Stimulated activated CD4-positive, alpha-beta T cell treated with anti-CD3 and anti-CD28 coated beads, TNF-alpha, amount 100 ng/mL, for 24 hours (primary cell): ENCODE measurements at regions not wholly inside any gene's neighbourhood (a gene's known extent, or its start where the extent isn't known, plus 50 kb on each side); places are given as distances from the start of the nearest gene placed in this dataset.
"Not testable (repeated sequence)": the region's sequence is repeated elsewhere in the genome, so short reads cannot be mapped to it uniquely, and the experiment has no call there.

Experiments
- DNase-seq, 3 experiments: peaks; one replicate each; pipeline ENCODE4 v3.0.0-alpha.2; 2020; ENCODE audit warnings: low read depth in 3 of 3

DNA sequence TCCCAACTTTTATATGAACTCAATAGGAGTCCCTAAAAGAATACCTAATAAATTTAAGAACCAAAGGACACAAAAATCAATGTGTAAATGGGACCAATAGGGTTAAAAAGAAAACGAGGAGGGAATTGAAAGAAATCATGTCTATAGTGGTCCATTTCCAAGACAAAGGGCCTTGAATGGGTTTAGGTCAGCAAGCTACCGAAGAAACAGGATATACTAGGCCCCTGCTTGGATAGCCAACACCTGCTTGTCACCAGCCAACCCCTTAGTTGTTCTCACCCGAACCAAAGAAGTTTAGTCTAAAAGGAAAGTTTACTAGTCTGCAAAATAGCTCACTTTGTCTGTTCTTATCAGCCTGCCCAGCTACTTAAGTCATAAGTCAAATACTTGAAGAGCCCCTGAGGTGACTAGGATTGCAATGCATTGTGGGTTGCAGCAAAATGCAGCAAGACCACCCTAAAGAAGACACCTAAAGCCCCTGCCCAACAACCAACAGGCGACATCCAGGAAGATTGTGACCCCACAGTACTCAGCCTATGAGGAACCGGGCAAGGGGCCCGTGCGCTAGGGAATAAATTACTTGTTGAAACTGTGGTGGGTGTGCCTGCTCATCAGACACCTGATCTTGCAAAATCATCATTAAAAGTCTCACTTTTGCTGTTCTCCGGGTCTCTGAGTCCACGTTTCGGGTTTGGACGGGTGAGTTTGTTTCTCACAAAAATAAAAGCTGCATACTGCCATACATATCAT is 183.9 kb upstream of the PPP1R26 start:
- DNase-seq = no peak

DNA sequence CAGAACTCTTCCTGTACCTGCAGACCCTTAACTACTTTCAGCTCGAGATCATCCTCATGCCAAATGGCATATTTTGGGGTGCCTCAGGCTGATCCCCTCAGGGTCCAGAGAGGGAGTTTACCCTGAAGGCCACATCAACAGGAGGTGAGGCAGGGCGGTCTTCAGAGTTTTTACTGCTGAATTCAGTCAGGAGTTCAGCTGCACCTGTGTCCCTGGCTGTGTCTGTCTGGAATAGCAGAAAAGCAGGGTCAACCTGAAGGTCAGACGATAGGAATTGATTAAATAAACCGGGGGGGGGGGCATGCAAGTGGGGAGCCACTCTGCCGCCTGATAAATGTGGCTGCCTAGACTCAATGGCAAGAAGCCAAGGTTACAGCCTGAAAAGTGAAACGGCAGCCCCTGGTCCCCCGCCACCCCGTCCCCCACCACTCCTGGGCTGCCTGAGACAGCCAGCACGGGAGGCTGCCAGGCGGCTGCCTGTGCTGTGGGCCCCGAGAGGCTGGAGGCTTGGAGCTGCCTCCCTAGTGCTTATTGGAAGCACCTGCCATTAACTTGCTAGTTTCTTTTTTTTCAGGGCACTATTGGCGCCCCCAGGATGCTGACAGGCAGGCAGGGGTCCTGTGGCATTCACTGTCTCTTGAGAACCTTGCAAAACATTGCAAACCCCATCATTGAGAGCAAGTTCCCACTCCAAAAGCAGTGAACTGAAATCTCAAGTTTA is 182.7 kb upstream of the PPP1R26 start:
- no peak for DNase-seq

DNA sequence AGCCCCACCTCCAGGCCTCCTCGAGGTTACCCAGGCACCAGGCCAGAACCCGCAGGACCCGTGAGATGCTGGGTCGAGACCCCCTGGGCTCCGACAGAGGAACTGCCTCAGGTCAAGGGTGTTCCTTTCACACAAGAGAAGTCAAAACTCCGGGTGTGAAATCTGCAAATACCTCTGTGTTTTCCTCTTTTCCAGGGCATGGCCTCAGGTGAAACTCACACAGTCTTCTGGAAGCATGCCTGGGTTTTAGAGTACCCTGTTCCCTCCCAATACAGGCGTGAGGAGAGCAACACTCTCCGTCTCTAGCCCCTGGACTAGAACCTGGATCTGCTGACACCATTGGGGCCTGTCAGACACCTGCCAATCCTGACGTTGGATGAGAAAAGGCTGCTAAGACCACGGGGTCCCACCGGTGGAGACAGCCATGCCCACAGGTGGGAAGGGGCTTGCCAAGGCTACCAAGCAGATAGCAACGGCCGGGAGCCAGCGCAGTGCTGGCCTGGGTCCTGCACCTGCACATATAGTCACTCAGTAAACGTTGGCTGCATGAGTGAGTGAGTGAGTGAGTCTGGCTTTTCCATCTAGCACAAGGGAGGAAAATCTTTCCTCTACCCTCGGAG is 182.0 kb upstream of the PPP1R26 start:
- no peak for DNase-seq

DNA sequence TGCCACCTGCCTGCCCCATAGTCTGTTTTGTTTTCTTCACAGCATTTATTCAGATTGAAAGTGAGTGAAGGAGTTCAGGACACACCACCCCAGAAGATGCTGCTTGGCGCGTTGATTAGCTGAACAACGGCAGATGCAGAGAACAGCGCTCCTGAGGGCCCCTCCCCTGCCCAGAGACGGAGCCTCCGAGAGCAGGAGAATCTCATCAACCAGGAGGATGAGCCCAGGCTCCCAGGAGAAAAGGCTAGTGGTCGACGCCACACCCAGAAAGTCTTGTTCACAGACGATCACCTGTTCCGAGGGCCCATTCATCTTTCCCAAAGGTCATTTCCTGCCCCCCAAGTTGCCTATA is 180.4 kb upstream of the PPP1R26 start:
- DNase-seq = no peak

DNA sequence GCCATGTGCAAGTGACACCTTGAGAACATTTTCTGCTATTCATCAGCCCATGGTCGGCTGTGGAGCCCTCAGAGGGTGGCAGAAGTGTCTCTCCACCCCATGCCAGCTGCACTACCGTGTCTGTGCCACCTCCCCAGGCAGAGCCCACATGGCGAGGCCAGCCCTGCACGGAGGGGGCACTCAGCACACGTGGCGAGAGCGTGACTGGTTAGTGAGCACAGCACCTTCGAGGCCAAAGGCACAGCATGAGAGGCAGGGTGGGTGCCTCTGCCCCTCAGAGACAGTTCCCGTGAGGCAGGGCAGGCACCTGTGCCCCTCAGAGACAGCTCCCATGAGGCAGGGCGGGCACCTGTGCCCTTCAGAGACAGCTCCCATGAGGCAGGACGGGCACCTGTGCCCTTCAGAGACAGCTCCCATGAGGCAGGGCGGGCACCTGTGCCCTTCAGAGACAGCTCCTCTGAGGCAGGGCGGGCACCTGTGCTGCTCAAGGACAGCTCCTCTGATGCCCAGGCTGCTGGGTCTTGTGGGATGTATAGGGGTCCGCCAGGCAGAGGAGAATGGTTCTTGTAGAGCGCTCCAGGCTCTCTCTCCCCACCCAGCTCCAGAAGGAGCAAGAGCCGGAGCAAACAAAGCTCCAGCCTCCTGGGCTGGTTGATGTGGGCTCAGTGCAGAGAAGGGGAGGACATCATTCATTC is 179.8 kb upstream of the PPP1R26 start:
- no peak for DNase-seq

DNA sequence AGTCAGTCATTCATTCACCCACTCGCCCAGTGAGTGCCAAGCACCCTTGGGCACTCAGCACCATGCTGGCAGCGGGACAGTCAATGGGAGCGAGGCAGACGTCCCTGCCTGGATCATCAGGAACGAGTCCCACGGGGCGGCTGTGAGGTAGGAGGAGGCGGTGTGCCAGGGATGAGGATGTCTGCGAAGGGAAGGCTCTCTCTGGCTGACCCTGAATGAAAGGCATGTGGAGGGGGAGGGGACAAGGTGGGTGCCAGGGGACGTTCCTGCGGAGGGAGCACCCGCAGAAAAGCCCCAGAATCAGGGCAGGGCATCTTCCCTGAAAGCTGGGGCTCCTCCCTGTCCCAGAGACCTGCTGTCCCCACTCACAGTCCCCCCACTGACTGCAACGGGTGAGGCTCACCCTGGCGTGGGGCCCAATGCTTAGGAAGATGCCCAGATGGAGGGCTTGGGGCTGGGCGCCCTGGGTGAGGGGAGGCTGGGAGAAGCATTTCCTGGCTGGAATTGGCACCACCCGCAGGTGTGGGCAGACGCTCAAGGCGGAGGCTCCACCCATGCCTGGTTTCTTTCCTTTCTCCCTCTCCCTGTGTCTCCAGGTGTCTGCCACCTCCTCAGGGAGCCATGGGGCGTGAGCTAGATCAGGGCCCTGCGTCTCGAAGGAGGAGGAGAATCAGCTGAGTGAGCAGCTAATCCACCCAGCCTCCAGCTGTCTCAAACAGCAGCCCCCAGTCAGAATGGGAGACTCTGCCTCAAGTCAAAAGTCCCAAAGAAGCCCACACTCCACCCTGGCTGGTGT is 179.0 kb upstream of the PPP1R26 start:
- no peak for DNase-seq

DNA sequence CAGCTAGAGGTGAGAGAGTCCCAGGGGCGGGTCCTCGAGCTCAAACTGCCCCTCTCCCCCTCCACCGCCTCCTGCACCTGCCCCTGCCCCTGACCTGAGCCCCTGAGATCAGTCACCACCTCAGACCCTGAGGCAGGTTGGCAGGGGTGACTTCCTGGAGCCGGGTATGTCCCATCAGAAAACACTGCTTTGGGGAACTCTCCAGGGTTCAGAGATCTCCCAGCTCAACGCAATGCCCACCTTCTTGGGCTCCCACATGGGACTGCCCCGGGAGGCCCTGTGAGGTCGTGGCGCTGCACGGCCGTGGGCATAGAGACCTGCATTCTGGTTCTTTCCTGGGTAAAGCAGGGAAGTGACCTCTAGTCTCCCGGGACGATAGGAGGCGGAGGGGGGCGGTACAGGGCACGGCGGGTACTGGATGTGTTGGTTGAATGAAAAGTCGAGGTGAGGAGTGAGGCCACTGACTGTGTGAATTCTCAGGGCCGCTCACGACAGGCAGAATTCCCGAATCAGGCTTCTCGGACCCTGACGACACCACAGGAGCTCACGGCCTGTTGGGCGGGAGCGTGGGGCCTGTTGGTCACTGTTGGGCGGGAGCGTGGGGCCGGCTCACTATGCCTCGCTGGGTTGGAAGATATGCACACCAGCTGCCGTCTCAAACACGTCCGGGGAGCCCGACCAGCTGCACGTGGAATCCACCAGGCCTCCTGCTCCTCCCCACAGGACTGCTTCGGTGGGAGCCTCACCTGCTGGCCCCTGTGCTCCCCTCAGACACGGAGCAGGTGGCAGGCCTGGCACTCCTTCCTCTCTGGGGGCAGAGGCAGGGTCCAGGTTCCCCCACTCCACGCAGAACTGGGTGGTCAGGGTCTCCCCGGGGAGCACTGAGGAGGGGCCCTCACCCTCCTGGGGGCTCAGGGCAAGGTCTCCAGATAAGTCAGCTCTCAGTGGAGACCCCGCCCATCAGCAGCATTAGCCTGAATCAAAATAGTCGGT is 178.0 kb upstream of the PPP1R26 start:
- DNase-seq = no peak

DNA sequence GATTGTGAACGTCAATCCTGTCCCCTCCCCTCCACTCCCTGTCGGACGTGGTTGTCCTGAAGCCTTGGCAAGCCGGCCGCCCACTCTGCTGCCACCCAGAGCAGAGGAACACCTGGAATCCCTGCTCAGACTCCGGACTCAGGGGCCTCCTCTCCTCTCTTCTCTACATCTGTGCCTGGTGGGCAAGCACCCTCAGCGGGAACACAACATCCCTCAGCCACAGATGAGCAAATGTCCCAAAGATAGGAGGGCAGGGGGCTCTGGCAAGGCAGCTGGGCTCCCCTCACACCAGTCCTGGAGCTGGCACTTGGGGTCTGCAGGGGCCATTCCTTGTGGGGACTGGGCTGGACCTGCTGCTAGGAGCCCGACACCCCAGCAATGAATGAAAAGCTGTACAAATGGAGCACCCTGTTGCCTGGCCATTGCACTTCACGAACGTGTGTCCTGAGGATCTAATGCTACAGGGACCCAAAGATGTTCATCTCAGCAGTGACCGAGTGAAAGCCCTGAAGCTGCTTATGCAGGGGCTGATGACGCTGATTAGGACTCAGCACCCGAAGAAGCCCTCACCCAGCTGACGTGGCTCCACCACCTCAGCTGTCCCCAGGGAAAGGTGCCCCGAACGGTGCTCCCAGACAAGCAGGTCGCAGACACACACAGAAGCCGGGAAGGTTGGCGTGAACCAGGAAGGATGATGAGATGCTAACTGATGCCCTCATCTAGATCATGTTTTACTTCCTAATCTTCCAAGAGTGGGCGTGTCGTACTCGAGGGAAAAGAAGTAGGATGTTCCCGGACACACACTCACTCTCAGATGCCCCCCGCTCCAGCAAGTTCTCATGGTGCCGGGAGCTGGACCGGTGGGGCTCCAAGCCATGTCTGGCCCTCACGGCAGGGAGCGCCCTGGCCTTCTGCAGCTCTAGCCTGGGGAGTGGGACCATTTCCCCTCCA is 177.0 kb upstream of the PPP1R26 start:
- DNase-seq = no peak

DNA sequence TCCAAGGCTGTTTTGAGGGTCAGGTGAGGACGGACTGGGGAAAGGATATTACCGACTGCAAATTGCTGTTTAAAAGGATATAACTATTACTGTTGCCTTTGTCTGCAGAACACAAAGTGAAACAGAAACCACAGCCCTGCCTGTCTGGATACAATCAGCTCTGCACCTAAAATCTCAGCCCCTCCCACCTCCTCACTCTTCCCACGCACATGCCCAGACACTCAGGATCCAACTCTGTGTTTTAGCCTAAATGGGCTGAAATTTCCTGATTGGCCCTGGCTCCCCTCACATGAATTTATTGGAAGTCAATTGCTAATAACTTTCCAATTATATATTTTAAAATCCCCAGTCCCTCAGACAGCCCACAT is 176.3 kb upstream of the PPP1R26 start:
- no peak for DNase-seq

DNA sequence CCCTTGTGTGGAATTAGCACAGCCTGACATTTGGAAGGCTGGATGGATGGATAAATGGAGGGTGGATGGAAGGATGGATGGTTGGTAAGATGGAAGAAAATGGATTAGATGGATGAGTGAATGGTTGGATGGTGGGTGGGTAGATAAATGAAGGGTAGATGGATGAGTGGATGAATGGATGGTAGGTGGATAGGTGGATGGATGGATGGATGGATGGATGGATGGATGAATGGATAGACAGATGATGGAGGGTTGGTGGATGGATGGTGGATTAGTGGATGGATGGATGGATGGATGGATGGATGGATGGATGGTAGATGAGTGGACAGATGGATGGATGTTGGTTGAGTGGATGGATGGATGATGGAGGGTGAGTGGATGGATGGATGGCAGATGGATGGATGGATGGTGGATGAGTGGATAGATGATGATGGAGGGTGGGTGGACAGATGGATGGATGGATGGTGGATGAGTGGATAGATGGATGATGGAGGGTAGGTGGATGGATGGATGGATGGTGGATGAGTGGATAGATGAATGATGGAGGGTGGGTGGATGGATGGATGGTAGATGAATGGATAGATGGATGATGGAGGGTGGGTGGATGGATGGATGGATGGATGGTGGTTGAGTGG is 175.6 kb upstream of the PPP1R26 start:
- no peak for DNase-seq

DNA sequence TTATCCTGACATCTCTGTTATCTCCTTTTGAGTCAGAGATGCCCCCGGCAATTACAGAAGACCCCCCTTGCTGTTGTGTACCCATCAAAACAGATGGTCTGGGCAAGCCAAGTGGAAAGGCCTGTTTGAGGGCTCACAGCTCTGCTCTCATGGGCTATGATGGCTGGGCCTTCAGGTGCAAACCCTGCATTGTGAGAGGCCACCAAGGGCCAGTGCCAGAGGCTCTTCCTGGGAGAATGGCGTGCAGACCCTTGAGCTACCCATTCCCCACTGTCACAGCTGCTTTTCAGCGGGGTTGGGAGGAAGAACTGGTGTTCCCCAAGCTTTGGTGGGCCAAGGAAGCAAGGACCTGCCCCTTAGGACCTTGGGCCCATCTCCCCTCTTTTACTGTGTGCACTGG is 174.7 kb upstream of the PPP1R26 start:
- no peak for DNase-seq

DNA sequence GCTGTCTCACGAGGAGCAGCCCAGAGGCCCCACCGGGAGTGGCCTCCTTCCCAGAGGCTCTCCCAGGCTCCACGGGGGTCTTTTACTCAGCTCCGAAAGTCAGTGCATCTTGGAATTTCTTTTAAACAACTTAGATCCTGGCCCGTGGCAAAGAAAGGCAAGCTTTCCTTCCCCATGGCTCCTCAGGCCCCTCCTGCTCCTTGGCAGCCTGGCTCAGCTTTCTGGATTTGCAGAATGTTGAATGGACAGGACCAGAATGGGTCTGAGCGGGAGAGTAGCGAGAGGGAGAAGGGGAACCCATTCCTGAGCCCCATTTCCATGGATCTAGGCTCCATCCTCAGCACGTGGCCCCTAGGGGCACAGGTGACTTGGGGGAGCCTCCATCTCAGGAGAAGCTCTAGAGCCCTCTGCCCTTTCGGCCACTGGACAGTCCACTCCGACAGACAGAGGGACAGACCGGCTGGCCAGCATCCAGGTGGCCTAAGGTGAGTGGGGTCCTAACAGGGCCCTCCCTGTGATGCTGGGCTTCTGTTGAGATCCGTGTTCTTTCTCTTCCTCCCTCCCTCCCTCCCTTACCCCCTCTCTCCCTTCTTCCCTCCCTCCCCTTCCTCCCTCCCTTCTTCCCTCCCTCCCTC is 173.9 kb upstream of the PPP1R26 start:
- no peak for DNase-seq

DNA sequence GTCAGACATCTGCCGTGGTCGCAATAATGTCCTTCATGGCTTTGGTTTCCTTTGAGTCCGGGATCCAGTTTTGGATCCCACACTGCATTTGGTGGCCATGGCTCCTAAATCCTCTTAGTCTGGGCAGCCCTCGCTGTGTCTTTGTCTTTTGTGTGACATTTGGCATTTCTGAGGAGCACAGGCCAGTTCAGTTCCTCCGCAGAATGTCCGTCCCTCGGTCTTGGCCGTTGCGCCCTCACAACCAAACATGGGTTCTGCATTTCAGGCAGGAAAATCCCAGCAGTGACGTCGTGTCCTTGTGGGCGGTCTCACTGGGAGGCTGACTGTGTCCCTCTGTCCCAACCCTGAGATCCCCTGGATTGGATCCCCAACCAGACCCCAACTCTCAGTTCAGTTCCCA is 172.9 kb upstream of the PPP1R26 start:
- DNase-seq = no peak

DNA sequence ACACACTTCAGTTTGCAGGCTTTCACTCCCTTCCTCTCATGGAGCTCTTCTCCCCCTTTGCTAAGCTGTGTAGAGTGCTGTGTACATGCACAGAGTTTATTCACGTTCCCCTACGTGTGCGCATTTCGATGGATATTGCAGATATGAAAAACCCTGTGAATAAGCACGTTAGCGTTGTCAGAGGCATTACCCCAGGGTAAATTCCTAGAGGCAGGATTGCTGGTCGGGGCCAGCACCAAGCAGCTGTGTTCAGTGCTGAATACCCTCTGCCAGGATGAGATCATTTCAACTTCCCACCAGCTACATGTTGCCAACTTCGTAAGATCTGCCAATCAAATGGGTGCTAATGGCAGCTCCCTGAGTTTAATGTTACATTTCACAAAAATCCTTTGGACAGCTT is 172.3 kb upstream of the PPP1R26 start:
- no peak for DNase-seq

DNA sequence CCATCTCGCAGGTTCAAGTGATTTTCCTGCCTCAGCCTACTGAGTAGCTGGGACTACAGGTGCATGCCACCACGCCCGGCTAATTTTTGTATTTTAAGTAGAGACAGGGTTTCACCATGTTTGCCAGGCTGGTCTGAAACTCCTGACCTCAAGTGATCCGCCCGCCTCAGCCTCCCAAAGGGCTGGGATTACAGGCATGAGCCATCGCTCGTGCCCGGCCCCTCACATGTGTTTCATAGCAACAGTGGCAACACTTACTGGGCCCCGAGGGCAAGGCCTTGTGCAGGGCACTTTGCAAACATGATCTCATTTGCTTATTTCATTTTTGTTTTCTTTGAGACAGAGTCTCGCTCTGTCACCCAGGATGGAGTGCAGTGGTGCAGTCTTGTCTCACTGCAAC is 171.7 kb upstream of the PPP1R26 start:
- DNase-seq = not testable (repeated sequence)

DNA sequence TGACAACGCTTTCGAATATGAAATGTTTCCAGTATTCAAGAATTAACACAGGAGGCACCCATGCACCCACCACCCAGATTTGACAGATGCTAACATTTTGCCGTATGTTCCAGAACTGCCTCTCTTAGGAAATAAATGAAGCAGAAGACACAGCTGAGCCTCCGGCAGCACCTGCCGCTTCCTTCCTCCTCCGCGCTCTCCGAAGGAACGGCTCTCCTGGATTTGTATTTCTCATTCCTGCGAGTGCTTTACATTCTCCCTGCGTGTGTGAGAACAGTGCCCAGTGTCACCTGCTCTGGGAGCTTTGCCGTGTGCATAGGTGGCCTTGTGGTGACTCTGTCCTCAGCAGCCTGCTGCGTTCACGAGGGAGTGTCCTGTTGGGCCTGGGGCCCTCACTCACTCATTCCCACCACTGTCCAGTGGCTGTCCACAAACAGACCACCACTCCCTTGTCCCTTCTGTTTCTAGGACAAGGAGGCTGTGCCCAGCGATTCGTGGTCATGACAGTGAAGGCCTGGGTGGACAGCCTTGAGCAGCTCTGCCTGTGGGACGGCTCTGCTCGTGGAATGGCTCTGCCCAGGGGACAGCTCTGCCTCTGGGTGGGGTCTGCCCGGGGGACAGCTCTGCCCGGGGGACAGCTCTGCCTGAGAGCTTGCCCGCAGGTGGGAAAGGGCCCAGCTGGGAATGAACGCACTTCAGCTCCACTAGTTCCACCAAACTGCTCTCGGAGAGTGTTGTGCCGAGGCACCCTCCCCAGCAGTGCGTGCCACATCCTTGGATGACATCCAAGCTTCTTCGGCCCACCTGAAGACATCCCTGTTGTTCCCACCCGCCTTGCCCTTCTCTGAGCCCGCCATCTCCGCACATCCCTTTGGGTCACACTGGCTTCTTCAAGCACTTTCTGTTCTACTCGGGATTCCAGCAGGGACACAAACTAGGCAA is 170.5 kb upstream of the PPP1R26 start:
- DNase-seq = no peak

DNA sequence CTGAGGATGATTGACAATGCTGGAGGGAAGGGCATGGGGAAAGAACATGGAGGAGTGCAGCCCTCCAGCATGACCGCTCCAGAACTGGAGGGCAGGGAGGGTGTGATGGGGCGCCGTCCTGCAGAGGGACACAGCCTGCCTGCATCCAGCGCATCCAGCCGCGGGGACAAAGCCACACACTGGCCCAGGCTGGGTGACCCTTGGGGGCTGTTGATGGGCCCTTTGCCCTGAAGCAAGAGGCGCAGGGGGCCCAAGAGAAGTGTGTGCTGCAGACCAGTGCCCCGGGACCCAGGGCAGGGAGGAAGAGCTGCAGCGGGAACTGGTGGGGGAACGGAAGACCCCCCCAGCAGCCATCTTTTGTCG is 169.8 kb upstream of the PPP1R26 start:
- no peak for DNase-seq
